ENCODE measurements at regions not wholly inside any gene's neighbourhood (a gene's known extent, or its start where the extent isn't known, plus 50 kb on each side); places are given as distances from the start of the nearest gene placed in this dataset.

GRCh38 chr20:23145281-23145700, 59.2 kb upstream of the CD93 start:
- TF ChIP-seq, protein P1, sequence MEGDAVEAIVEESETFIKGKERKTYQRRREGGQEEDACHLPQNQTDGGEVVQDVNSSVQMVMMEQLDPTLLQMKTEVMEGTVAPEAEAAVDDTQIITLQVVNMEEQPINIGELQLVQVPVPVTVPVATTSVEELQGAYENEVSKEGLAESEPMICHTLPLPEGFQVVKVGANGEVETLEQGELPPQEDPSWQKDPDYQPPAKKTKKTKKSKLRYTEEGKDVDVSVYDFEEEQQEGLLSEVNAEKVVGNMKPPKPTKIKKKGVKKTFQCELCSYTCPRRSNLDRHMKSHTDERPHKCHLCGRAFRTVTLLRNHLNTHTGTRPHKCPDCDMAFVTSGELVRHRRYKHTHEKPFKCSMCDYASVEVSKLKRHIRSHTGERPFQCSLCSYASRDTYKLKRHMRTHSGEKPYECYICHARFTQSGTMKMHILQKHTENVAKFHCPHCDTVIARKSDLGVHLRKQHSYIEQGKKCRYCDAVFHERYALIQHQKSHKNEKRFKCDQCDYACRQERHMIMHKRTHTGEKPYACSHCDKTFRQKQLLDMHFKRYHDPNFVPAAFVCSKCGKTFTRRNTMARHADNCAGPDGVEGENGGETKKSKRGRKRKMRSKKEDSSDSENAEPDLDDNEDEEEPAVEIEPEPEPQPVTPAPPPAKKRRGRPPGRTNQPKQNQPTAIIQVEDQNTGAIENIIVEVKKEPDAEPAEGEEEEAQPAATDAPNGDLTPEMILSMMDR (IDR thresholded peaks at IDR 0.05), result no peak
- no peak for TF ChIP-seq POLR2A (IDR thresholded peaks at IDR 0.05)

Measured in right lobe of liver (tissue), 4 donors.